Esophagus squamous epithelium (tissue), 4 donors: ENCODE measurements at regions not wholly inside any gene's neighbourhood (a gene's known extent, or its start where the extent isn't known, plus 50 kb on each side); places are given as distances from the start of the nearest gene placed in this dataset.

ENCODE experiments used
- CTCF ChIP-seq, 6 experiments: fragments of 450-650 bp in 4 of 6; fragments of 200-600 bp in 2 of 6; sonication (generic) in 2 of 6; IDR thresholded peaks; one replicate each; pipeline ENCODE4 v1.5.1; 2016 to 2019; ENCODE audit warnings: antibody characterized with exemption in 6 of 6, mild to moderate bottlenecking in 4 of 6, moderate library complexity in 4 of 6
- POLR2A ChIP-seq, 4 donors: fragments of 450-650 bp; IDR thresholded peaks; one replicate each; pipeline ENCODE4 v1.6.1; 2017; ENCODE audit warnings: antibody characterized with exemption in 4 of 4, mild to moderate bottlenecking in 4 of 4, moderate library complexity in 3 of 4

- TF ChIP-seq CTCF (IDR thresholded peaks at IDR 0.05) (no peak), POLR2A (IDR thresholded peaks at IDR 0.05) (no peak)
Measured at GRCh38 chr1:2913091-2913490, 108.2 kb upstream of the ACTRT2 start.
